Neural cell (in vitro differentiated cells): ENCODE measurements at regions not wholly inside any gene's neighbourhood (a gene's known extent, or its start where the extent isn't known, plus 50 kb on each side); places are given as distances from the start of the nearest gene placed in this dataset.

Experiments used
- H2AFZ ChIP-seq: fragments of 200-600, 300-800 bp; sonication (generic), shearing (Covaris generic); 2 replicates; pipeline ENCODE4 v1.6.0; 2014; ENCODE audit warnings: low read depth, mild to moderate bottlenecking, antibody characterized with exemption, low read length, moderate library complexity
- H3F3A ChIP-seq: fragments of 200-600 bp; shearing (Covaris generic); 2 replicates; pipeline ENCODE4 v1.6.1; 2016; ENCODE audit warnings: mild to moderate bottlenecking, moderate library complexity, mixed read lengths, antibody characterized with exemption, low read length; ENCODE audit not compliant: insufficient read depth, poor library complexity, severe bottlenecking
- H3K27ac ChIP-seq: fragments of 200-600, 300-800 bp; sonication (generic), shearing (Covaris generic); 2 replicates; pipeline ENCODE4 v1.5.1; 2014; ENCODE audit warnings: mild to moderate bottlenecking, low read length, moderate library complexity
- H3K27me3 ChIP-seq: fragments of 300-800, 200-600 bp; sonication (generic), shearing (Covaris generic); 2 replicates; pipeline ENCODE4 v1.6.0; 2014; ENCODE audit warnings: mild to moderate bottlenecking, low read depth, low read length, moderate library complexity; ENCODE audit not compliant: insufficient read depth
- H3K36me3 ChIP-seq: fragments of 300-800, 200-600 bp; sonication (generic), shearing (Covaris generic); 2 replicates; pipeline ENCODE4 v1.5.1; 2014; ENCODE audit warnings: mild to moderate bottlenecking, antibody characterized with exemption, low read length, moderate library complexity; ENCODE audit not compliant: insufficient read depth
- H3K4me2 ChIP-seq: fragments of 300-800, 200-600 bp; sonication (generic), shearing (Covaris generic); 2 replicates; pipeline ENCODE4 v1.6.0; 2014; ENCODE audit warnings: mild to moderate bottlenecking, low read length
- H3K4me3 ChIP-seq: fragments of 300-800, 200-600 bp; sonication (generic), shearing (Covaris generic); 2 replicates; pipeline ENCODE4 v1.5.1; 2014; ENCODE audit warnings: mild to moderate bottlenecking, low read length, moderate library complexity
- H3K79me2 ChIP-seq: fragments of 200-600 bp; shearing (Covaris generic); replicated peaks from 2 replicates; pipeline ENCODE4 v1.6.0; 2014; ENCODE audit warnings: mild to moderate bottlenecking, low read length, moderate library complexity; ENCODE audit not compliant: insufficient read depth
- H3K9ac ChIP-seq: fragments of 300-800, 200-600 bp; sonication (generic), shearing (Covaris generic); 2 replicates; pipeline ENCODE4 v1.6.1; 2016; ENCODE audit warnings: mild to moderate bottlenecking, low read length, mixed read lengths
- H3K9me2 ChIP-seq: fragments of 200-600 bp; shearing (Covaris generic); 2 replicates; pipeline ENCODE4 v1.6.1; 2016; ENCODE audit warnings: mild to moderate bottlenecking, low read length, mixed read lengths; ENCODE audit not compliant: insufficient read depth
- H3K9me3 ChIP-seq: fragments of 200-600, 300-800 bp; sonication (generic), shearing (Covaris generic); 2 replicates; pipeline ENCODE4 v1.6.1; 2016; ENCODE audit warnings: mild to moderate bottlenecking, mixed run types, low read length, moderate library complexity, mixed read lengths
- H4K20me1 ChIP-seq: fragments of 200-600 bp; shearing (Covaris generic); 2 replicates; pipeline ENCODE4 v1.6.1; 2016; ENCODE audit warnings: mild to moderate bottlenecking, mixed run types; ENCODE audit not compliant: insufficient read depth
- EP300 ChIP-seq: fragments of 450-650 bp; conservative IDR thresholded peaks from 2 replicates; pipeline ENCODE4 v1.6.1; 2014; ENCODE audit warnings: antibody characterized with exemption, mild to moderate bottlenecking, moderate library complexity; ENCODE audit not compliant: poor library complexity, severe bottlenecking
- EZH2 ChIP-seq: fragments of 200-600, 300-800 bp; shearing (Covaris generic), sonication (generic); IDR thresholded peaks from 2 replicates; pipeline ENCODE4 v1.6.1; 2014; ENCODE audit warnings: antibody characterized with exemption, low read length, borderline replicate concordance, mild to moderate bottlenecking; ENCODE audit not compliant: insufficient read depth, poor library complexity, severe bottlenecking
- MXI1 ChIP-seq: fragments of 450-650 bp; conservative IDR thresholded peaks from 2 replicates; pipeline ENCODE4 v1.6.1; 2014; ENCODE audit warnings: antibody characterized with exemption, mild to moderate bottlenecking; ENCODE audit not compliant: poor library complexity, severe bottlenecking
- POLR2AphosphoS5 ChIP-seq: IDR thresholded peaks from 2 replicates; pipeline ENCODE4 v1.6.1; 2012
- RAD21 ChIP-seq: fragments of 450-650 bp; conservative IDR thresholded peaks from 2 replicates; pipeline ENCODE4 v1.6.1; 2014; ENCODE audit warnings: antibody characterized with exemption, mild to moderate bottlenecking, moderate library complexity
- SMC3 ChIP-seq: fragments of 450-650 bp; conservative IDR thresholded peaks from 2 replicates; pipeline ENCODE4 v1.6.1; 2014; ENCODE audit warnings: antibody characterized with exemption, mild to moderate bottlenecking, moderate library complexity; ENCODE audit not compliant: poor library complexity
- TAF1 ChIP-seq: IDR thresholded peaks from 2 replicates; pipeline ENCODE4 v1.6.1; 2012; ENCODE audit warnings: low read depth
- TF ChIP-seq, protein P1 (sequence below): fragments of 450-650 bp; IDR thresholded peaks from 2 replicates; pipeline ENCODE4 v1.5.1; 2014; ENCODE audit warnings: antibody characterized with exemption, mild to moderate bottlenecking, moderate library complexity; ENCODE audit not compliant: poor library complexity, severe bottlenecking
- TF ChIP-seq, protein P2 (sequence below): IDR thresholded peaks from 2 replicates; pipeline ENCODE4 v1.6.1; 2012; ENCODE audit warnings: borderline replicate concordance

DNA sequence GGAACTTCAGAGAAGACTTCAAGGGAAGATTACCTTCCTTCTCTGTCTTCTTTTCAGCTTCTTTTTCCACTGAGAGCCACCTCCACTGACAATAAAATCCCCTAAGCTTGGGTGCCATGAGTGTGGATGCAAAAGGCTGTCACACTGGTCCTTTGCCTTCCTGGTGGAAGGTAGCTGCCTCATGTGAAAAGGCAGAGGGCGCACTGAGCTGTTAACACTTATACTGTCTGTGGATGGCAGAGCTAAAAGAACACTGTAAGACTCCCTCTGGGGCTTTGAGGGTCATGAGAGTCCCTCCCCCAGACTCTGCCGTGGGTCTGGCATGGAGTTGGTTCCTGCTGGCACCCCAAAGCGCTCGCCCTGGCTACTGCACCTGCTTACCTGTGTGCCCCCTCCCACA, 536.7 kb upstream of the IMPG1 start:
- Histone ChIP-seq H3K4me2 (no peak overlapping the region), H3K9me2 (no peaks in the 10 kb centered on the region), H3K79me2 (no peaks in the 10 kb centered on the region), H4K20me1 (no peaks in the 10 kb centered on the region), H3K27ac (no peak overlapping the region), H2AFZ (no peak overlapping the region), H3K36me3 (no peaks in the 10 kb centered on the region), H3F3A (no peaks in the 10 kb centered on the region), H3K9ac (no peak overlapping the region), H3K27me3 (no peaks in the 10 kb centered on the region), H3K9me3 (no peaks in the 10 kb centered on the region), H3K4me3 (no peak overlapping the region)
- TF ChIP-seq POLR2AphosphoS5, result no peak
- no peak for TF ChIP-seq EZH2
- TF ChIP-seq, protein P1, sequence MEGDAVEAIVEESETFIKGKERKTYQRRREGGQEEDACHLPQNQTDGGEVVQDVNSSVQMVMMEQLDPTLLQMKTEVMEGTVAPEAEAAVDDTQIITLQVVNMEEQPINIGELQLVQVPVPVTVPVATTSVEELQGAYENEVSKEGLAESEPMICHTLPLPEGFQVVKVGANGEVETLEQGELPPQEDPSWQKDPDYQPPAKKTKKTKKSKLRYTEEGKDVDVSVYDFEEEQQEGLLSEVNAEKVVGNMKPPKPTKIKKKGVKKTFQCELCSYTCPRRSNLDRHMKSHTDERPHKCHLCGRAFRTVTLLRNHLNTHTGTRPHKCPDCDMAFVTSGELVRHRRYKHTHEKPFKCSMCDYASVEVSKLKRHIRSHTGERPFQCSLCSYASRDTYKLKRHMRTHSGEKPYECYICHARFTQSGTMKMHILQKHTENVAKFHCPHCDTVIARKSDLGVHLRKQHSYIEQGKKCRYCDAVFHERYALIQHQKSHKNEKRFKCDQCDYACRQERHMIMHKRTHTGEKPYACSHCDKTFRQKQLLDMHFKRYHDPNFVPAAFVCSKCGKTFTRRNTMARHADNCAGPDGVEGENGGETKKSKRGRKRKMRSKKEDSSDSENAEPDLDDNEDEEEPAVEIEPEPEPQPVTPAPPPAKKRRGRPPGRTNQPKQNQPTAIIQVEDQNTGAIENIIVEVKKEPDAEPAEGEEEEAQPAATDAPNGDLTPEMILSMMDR, result no peak

DNA sequence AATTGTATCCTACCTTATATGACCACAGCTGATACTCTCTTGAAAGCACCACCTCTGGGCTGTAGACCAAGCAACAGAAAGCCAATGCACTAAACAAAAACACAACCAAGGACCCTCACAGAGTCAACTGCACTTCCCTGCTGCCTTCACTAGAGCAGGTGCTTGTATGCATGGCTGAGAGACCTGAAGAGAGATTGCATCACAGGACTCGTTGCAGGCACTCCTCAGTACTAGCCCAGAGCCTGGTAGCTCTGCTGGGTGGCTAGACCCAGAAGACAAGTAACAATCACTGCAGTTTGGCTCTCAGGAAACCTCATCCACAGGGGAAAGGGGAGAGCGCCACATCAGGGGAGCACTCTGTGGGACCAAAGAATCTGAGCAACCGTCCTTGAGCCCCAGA, 521.6 kb upstream of the IMPG1 start:
- Histone ChIP-seq H2AFZ (no peak overlapping the region), H3K9me2 (no peaks in the 10 kb centered on the region), H3K27ac (no peak overlapping the region), H3K79me2 (no peaks in the 10 kb centered on the region), H3K4me3 (no peak overlapping the region), H4K20me1 (no peaks in the 10 kb centered on the region), H3F3A (no peaks in the 10 kb centered on the region), H3K9me3 (no peaks in the 10 kb centered on the region), H3K9ac (no peak overlapping the region), H3K4me2 (no peak overlapping the region), H3K27me3 (no peaks in the 10 kb centered on the region), H3K36me3 (no peaks in the 10 kb centered on the region)
- TF ChIP-seq, protein P2, sequence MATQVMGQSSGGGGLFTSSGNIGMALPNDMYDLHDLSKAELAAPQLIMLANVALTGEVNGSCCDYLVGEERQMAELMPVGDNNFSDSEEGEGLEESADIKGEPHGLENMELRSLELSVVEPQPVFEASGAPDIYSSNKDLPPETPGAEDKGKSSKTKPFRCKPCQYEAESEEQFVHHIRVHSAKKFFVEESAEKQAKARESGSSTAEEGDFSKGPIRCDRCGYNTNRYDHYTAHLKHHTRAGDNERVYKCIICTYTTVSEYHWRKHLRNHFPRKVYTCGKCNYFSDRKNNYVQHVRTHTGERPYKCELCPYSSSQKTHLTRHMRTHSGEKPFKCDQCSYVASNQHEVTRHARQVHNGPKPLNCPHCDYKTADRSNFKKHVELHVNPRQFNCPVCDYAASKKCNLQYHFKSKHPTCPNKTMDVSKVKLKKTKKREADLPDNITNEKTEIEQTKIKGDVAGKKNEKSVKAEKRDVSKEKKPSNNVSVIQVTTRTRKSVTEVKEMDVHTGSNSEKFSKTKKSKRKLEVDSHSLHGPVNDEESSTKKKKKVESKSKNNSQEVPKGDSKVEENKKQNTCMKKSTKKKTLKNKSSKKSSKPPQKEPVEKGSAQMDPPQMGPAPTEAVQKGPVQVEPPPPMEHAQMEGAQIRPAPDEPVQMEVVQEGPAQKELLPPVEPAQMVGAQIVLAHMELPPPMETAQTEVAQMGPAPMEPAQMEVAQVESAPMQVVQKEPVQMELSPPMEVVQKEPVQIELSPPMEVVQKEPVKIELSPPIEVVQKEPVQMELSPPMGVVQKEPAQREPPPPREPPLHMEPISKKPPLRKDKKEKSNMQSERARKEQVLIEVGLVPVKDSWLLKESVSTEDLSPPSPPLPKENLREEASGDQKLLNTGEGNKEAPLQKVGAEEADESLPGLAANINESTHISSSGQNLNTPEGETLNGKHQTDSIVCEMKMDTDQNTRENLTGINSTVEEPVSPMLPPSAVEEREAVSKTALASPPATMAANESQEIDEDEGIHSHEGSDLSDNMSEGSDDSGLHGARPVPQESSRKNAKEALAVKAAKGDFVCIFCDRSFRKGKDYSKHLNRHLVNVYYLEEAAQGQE, result no peak
- TF ChIP-seq SMC3, result no peak
- no peak for TF ChIP-seq EP300
- no peak for TF ChIP-seq MXI1
- TF ChIP-seq, protein P1, result no peak
- no peak for TF ChIP-seq TAF1
- no peak for TF ChIP-seq RAD21
- TF ChIP-seq POLR2AphosphoS5, result no peak
- no peak for TF ChIP-seq EZH2
